HEK293T (cell line): ENCODE measurements at regions not wholly inside any gene's neighbourhood (a gene's known extent, or its start where the extent isn't known, plus 50 kb on each side); places are given as distances from the start of the nearest gene placed in this dataset.

Experiments used
- CTCF ChIA-PET: fragments of 350-600 bp; formaldehyde crosslinking; extraction: SDS; loops from one replicate; lab custom pipeline; 2021; ENCODE audit warnings: antibody characterized with exemption, inconsistent platforms; lab: Yijun Ruan, JAX
- POLR2A ChIA-PET: fragments of 350-600 bp; formaldehyde crosslinking; extraction: SDS; loops from one replicate; lab custom pipeline; 2020; ENCODE audit warnings: antibody characterized with exemption, inconsistent platforms; lab: Yijun Ruan, JAX
- DNase-seq: peaks from one replicate; pipeline ENCODE4 v3.0.0; 2012; ENCODE audit warnings: mixed read lengths; ENCODE audit errors: extremely low spot score
- ARNT ChIP-seq: fragments of 450-650 bp; IDR thresholded peaks from 2 replicates; pipeline ENCODE4 v1.6.1; 2017; ENCODE audit warnings: mild to moderate bottlenecking
- BHLHE40 ChIP-seq: fragments of 450-650 bp; IDR thresholded peaks from 2 replicates; pipeline ENCODE4 v1.6.1; 2016; ENCODE audit warnings: mild to moderate bottlenecking, moderate library complexity, borderline replicate concordance
- CTBP1 ChIP-seq: fragments of 450-650 bp; IDR thresholded peaks from 2 replicates; pipeline ENCODE4 v1.6.1; 2016; ENCODE audit warnings: borderline replicate concordance
- ELF4 ChIP-seq: fragments of 450-650 bp; IDR thresholded peaks from 2 replicates; pipeline ENCODE4 v1.6.1; 2017; ENCODE audit warnings: antibody characterized with exemption
- FOXA1 ChIP-seq: fragments of 450-650 bp; IDR thresholded peaks from 2 replicates; pipeline ENCODE4 v1.6.1; 2016; ENCODE audit warnings: mild to moderate bottlenecking
- FOXK2 ChIP-seq: fragments of 450-650 bp; IDR thresholded peaks from 2 replicates; pipeline ENCODE4 v1.6.1; 2016; ENCODE audit warnings: mild to moderate bottlenecking
- FOXM1 ChIP-seq: fragments of 450-650 bp; IDR thresholded peaks from 2 replicates; pipeline ENCODE4 v1.6.1; 2017; ENCODE audit warnings: mild to moderate bottlenecking, borderline replicate concordance
- HDGF ChIP-seq: fragments of 450-650 bp; IDR thresholded peaks from 2 replicates; pipeline ENCODE4 v1.6.1; 2017; ENCODE audit warnings: antibody characterized with exemption, borderline replicate concordance
- L3MBTL2 ChIP-seq: fragments of 450-650 bp; conservative IDR thresholded peaks from 2 replicates; pipeline ENCODE4 v1.6.1; 2016; ENCODE audit warnings: mild to moderate bottlenecking
- LEF1 ChIP-seq: fragments of 450-650 bp; IDR thresholded peaks from 2 replicates; pipeline ENCODE4 v1.6.1; 2017; ENCODE audit warnings: mild to moderate bottlenecking, borderline replicate concordance
- NFRKB ChIP-seq: fragments of 450-650 bp; IDR thresholded peaks from 2 replicates; pipeline ENCODE4 v1.6.1; 2016; ENCODE audit warnings: mild to moderate bottlenecking, moderate library complexity
- PKNOX1 ChIP-seq: fragments of 450-650 bp; IDR thresholded peaks from 2 replicates; pipeline ENCODE4 v1.6.1; 2016
- SP1 ChIP-seq: fragments of 450-650 bp; IDR thresholded peaks from 2 replicates; pipeline ENCODE4 v1.6.1; 2017
- SUZ12 ChIP-seq: fragments of 450-650 bp; IDR thresholded peaks from 2 replicates; pipeline ENCODE4 v1.6.1; 2016; ENCODE audit warnings: mild to moderate bottlenecking
- TARDBP ChIP-seq: fragments of 450-650 bp; IDR thresholded peaks from 2 replicates; pipeline ENCODE4 v1.6.1; 2016
- ZNF384 ChIP-seq: fragments of 450-650 bp; IDR thresholded peaks from 2 replicates; pipeline ENCODE4 v1.6.1; 2016

- no peak for DNase-seq
- TF ChIP-seq TARDBP: no peak
- no peak for TF ChIP-seq L3MBTL2
- TF ChIP-seq ZNF384: no peak
- TF ChIP-seq SP1: no peak
- no peak for TF ChIP-seq SUZ12
- no peak for TF ChIP-seq BHLHE40
- TF ChIP-seq FOXK2: no peak
- TF ChIP-seq FOXA1: no peak
- TF ChIP-seq HDGF: no peak
- no peak for TF ChIP-seq ELF4
- no peak for TF ChIP-seq FOXM1
- TF ChIP-seq NFRKB: no peak
- ChIA-PET CTCF (interaction anchor here (0.7 kb wide), 1 partner anchor 227 kb away, joined by 4 read pairs; no protein-coding TSS in a partner anchor), POLR2A (no interaction called here)
These were observed 67.7 kb downstream of the AKR1B1 start for GRCh38 chr7:134391223-134391622.

DNA sequence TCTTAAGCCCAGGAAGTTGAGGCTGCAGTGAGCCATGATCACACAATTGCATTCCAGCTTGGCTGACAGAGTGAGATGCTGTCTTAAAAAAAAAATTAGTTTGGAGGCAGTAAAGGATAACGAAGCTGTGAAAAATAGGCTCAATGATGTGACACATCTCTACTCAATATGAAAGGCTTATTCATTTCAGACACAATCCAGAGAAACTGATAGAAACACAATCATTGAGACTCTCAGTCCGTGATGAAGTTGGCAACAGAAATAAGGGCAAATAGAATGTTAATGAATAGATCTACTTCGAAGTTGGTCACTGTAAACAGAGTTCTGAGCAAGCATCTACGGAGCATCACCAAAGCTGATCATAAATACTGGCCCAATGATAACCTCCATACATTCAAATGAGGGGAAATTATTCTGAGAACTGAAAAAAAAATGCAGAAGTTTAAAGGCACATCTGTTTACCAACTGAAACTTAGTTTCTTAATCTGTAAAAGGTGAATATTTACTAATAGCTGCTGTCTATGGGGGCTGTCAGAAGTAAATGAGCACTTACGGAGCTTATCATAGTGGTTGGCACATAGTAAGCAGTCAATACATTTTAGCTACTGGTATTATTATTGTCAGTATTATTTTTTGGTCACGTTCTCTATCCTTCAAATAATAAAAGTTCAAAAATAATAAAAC, 70.4 kb downstream of the AKR1B1 start:
- DNase-seq: no peak
- TF ChIP-seq TARDBP: no peak
- TF ChIP-seq FOXM1: no peak
- TF ChIP-seq FOXA1: no peak
- TF ChIP-seq ELF4: no peak
- POLR2A ChIA-PET: no interaction called here
- CTCF ChIA-PET: no interaction called here

DNA sequence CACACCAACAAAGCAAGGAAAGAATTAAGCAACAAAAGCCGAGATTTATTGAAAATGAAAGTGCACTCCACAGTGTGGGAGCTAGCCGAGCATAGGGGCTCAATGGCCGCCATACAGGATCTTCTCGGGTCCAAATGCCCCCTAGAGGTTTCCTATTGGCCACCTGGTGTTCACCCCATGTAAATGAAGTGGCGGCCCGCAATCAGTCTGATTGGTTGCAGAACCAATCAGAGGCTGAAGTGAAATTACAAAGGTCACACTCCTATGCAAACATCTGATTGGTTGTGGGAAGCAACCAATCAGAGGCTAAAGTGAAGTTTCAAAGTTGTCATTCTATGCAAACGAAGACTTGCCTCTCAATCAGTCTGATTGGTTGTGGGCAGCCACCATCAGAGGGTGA, 61.8 kb upstream of the SLC35B4 start:
- no peak for DNase-seq
- CTCF ChIA-PET: no interaction called here
- POLR2A ChIA-PET: no interaction called here
- TF ChIP-seq LEF1 (no peak), FOXM1 (no peak), PKNOX1 (no peak), NFRKB (no peak), HDGF (no peak), BHLHE40 (no peak), CTBP1 (no peak), FOXA1 (no peak), SP1 (no peak), ZNF384 (no peak)

GRCh38 chr7:134376693-134377092, 60.0 kb upstream of the SLC35B4 start:
- CTCF ChIA-PET: no interaction called here
- POLR2A ChIA-PET: interaction anchor here (1.0 kb wide), 1 partner anchor 11 kb away, joined by 3 read pairs; no protein-coding TSS in a partner anchor

GRCh38 chr7:134375206-134375605, 58.5 kb upstream of the SLC35B4 start:
- POLR2A ChIA-PET: no interaction called here
- CTCF ChIA-PET: no interaction called here
- TF ChIP-seq SUZ12: no peak
- no peak for TF ChIP-seq HDGF
- no peak for TF ChIP-seq SP1
- TF ChIP-seq NFRKB: no peak
- no peak for TF ChIP-seq FOXM1
- TF ChIP-seq ARNT: no peak
- TF ChIP-seq TARDBP: no peak
- no peak for TF ChIP-seq FOXK2
- no peak for TF ChIP-seq CTBP1
- TF ChIP-seq FOXA1: no peak
- no peak for TF ChIP-seq ZNF384
- no peak for TF ChIP-seq LEF1
- no peak for TF ChIP-seq PKNOX1
- no peak for TF ChIP-seq ELF4
- TF ChIP-seq BHLHE40: no peak
- TF ChIP-seq L3MBTL2: no peak
- DNase-seq: no peak

More at GRCh38 chr7:134376693-134377092, 60.0 kb upstream of the SLC35B4 start:
- DNase-seq: no peak
- TF ChIP-seq ELF4 (no peak), SUZ12 (no peak), HDGF (no peak), FOXM1 (no peak), PKNOX1 (no peak), BHLHE40 (no peak), L3MBTL2 (no peak), NFRKB (no peak), LEF1 (no peak), TARDBP (no peak), FOXK2 (no peak), CTBP1 (no peak), FOXA1 (no peak), ZNF384 (no peak), ARNT (no peak), SP1 (no peak)

GRCh38 chr7:134374791-134375190, 58.1 kb upstream of the SLC35B4 start:
- POLR2A ChIA-PET: no interaction called here
- TF ChIP-seq ELF4 (no peak), SUZ12 (no peak), ZNF384 (no peak), L3MBTL2 (no peak), LEF1 (no peak), CTBP1 (no peak), NFRKB (no peak), PKNOX1 (no peak), FOXK2 (no peak), FOXA1 (no peak), ARNT (no peak), BHLHE40 (no peak), SP1 (no peak), HDGF (no peak), FOXM1 (no peak), TARDBP (no peak)
- DNase-seq: no peak
- CTCF ChIA-PET: no interaction called here
